ENCODE measurements at regions not wholly inside any gene's neighbourhood (a gene's known extent, or its start where the extent isn't known, plus 50 kb on each side); places are given as distances from the start of the nearest gene placed in this dataset.

GRCh38 chr15:100824211-100824610 lies 55.4 kb upstream of the ALDH1A3 start:
- TF ChIP-seq POLR2AphosphoS5 (IDR thresholded peaks at IDR 0.05; ENCODE audit: control insufficient read depth, insufficient read depth, low read depth, low read length): no peak
- no peak for TF ChIP-seq CTCF (IDR thresholded peaks at IDR 0.05 in 2 of 3, conservative IDR thresholded peaks at IDR 0.05 in 1 of 3; ENCODE audit: insufficient read depth in 2 of 3, low read depth in 1 of 3, low read length in 3 of 3)
- TF ChIP-seq U2AF2 (optimal IDR thresholded peaks at IDR 0.05; ENCODE audit: low read depth, low read length): no peak
- no peak for TF ChIP-seq ZNF197 (CRISPR knock-in tag; IDR thresholded peaks at IDR 0.05; ENCODE audit: low read depth)
- TF ChIP-seq POLR2A (conservative IDR thresholded peaks at IDR 0.05): no peak
- TF ChIP-seq ZNF282 (CRISPR knock-in tag; IDR thresholded peaks at IDR 0.05): no peak
- no peak for TF ChIP-seq JUN (IDR thresholded peaks at IDR 0.05; ENCODE audit: borderline replicate concordance, low read depth, low read length)
- TF ChIP-seq JUN (CRISPR knock-in tag; IDR thresholded peaks at IDR 0.05; ENCODE audit: borderline replicate concordance): no peak
- no peak for TF ChIP-seq E2F4 (CRISPR knock-in tag; IDR thresholded peaks at IDR 0.05; ENCODE audit: low read depth)
- TF ChIP-seq PHB2 (IDR thresholded peaks at IDR 0.05; ENCODE audit: low read depth): no peak

Data from K562 (cell line).